Activated CD4-positive, alpha-beta memory T cell treated with anti-CD3 and anti-CD28 coated beads for 36 hours (primary cell): ENCODE measurements at regions not wholly inside any gene's neighbourhood (a gene's known extent, or its start where the extent isn't known, plus 50 kb on each side); places are given as distances from the start of the nearest gene placed in this dataset.

Experiments used
- CTCF ChIA-PET: fragments of 350-600 bp; sonication (Branson Sonifier 250); formaldehyde crosslinking; loops from one replicate; lab custom pipeline; 2021; ENCODE audit warnings: antibody characterized with exemption, inconsistent platforms; lab: Charles Lee
- POLR2A ChIA-PET: fragments of 350-600 bp; sonication (Branson Sonifier 250); formaldehyde crosslinking; loops from one replicate; lab custom pipeline; 2021; ENCODE audit warnings: antibody characterized with exemption; lab: Charles Lee
- DNase-seq: peaks from one replicate; pipeline ENCODE4 v3.0.0-alpha.2; 2020
- H3K27ac Mint-ChIP-seq: one replicate; pipeline ENCODE4 v1.8.0; 2021; ENCODE audit warnings: mixed read lengths
- H3K27me3 Mint-ChIP-seq: one replicate; pipeline ENCODE4 v1.8.0; 2021; ENCODE audit warnings: mixed read lengths
- H3K36me3 Mint-ChIP-seq: one replicate; pipeline ENCODE4 v1.8.0; 2021; ENCODE audit warnings: mixed read lengths
- H3K4me1 Mint-ChIP-seq: one replicate; pipeline ENCODE4 v1.8.0; 2021; ENCODE audit warnings: low read depth, mixed read lengths
- H3K4me3 Mint-ChIP-seq: one replicate; pipeline ENCODE4 v1.8.0; 2021; ENCODE audit warnings: mild to moderate bottlenecking, mixed read lengths
- H3K9me3 Mint-ChIP-seq: one replicate; pipeline ENCODE4 v1.8.0; 2021; ENCODE audit warnings: mixed read lengths
- intact Hi-C: fragments of 100-400 bp; cut with micrococcal nuclease; formaldehyde crosslinking; loops from one replicate; pipeline ENCODE4 v1.15.1; 2023

- H3K9me3 Mint-ChIP-seq: no peaks in the 10 kb centered on the region
- ChIA-PET CTCF (no interaction called here), POLR2A (no interaction called here)
- H3K4me1 Mint-ChIP-seq: no peaks in the 10 kb centered on the region
- no peak overlapping the region for H3K27ac Mint-ChIP-seq
- intact Hi-C loops: no loop called here
- peaks cover 4% of the 10 kb centered on the region for H3K27me3 Mint-ChIP-seq
- no peaks in the 10 kb centered on the region for H3K36me3 Mint-ChIP-seq
- no peak for DNase-seq
- H3K4me3 Mint-ChIP-seq: no peak overlapping the region
Measured at GRCh38 chr16:85356157-85356556, 243.9 kb upstream of the CIBAR2 start.

GRCh38 chr16:85357323-85357722 is 245.1 kb upstream of the CIBAR2 start:
- intact Hi-C loops: no loop called here
- POLR2A ChIA-PET: no interaction called here
- Mint-ChIP-seq H3K36me3 (no peaks in the 10 kb centered on the region), H3K9me3 (no peaks in the 10 kb centered on the region), H3K4me1 (no peaks in the 10 kb centered on the region), H3K4me3 (no peak overlapping the region), H3K27me3 (peaks cover 4% of the 10 kb centered on the region), H3K27ac (no peak overlapping the region)
- no peak for DNase-seq
- CTCF ChIA-PET: no interaction called here

- CTCF ChIA-PET: no interaction called here
- no peak overlapping the region for H3K27ac Mint-ChIP-seq
Measured at GRCh38 chr16:85357924-85358505, 245.7 kb upstream of the CIBAR2 start.

GRCh38 chr16:85358704-85359146 is 246.5 kb upstream of the CIBAR2 start:
- Mint-ChIP-seq H3K36me3 (no peaks in the 10 kb centered on the region), H3K9me3 (no peaks in the 10 kb centered on the region), H3K27ac (no peak overlapping the region), H3K4me3 (no peak overlapping the region), H3K4me1 (no peaks in the 10 kb centered on the region), H3K27me3 (peaks cover 4% of the 10 kb centered on the region)
- ChIA-PET CTCF (no interaction called here), POLR2A (no interaction called here)
- intact Hi-C loops: no loop called here
- DNase-seq: no peak

More at GRCh38 chr16:85357924-85358505, 245.7 kb upstream of the CIBAR2 start:
- H3K4me3 Mint-ChIP-seq: no peak overlapping the region
- H3K4me1 Mint-ChIP-seq: no peaks in the 10 kb centered on the region
- no peaks in the 10 kb centered on the region for H3K9me3 Mint-ChIP-seq
- POLR2A ChIA-PET: no interaction called here
- intact Hi-C loops: no loop called here
- H3K36me3 Mint-ChIP-seq: no peaks in the 10 kb centered on the region
- DNase-seq: no peak
- peaks cover 4% of the 10 kb centered on the region for H3K27me3 Mint-ChIP-seq

- Mint-ChIP-seq H3K27ac (no peak overlapping the region), H3K36me3 (no peaks in the 10 kb centered on the region), H3K4me1 (no peaks in the 10 kb centered on the region), H3K27me3 (peaks cover 4% of the 10 kb centered on the region), H3K9me3 (no peaks in the 10 kb centered on the region), H3K4me3 (no peak overlapping the region)
- intact Hi-C loops: no loop called here
- POLR2A ChIA-PET: no interaction called here
- CTCF ChIA-PET: no interaction called here
- DNase-seq: no peak
Measured at GRCh38 chr16:85359147-85359822, 247.0 kb upstream of the CIBAR2 start.

GRCh38 chr16:85360323-85361277 is 248.3 kb upstream of the CIBAR2 start:
- no peaks in the 10 kb centered on the region for H3K9me3 Mint-ChIP-seq
- peaks cover 4% of the 10 kb centered on the region for H3K27me3 Mint-ChIP-seq
- CTCF ChIA-PET: no interaction called here
- H3K4me1 Mint-ChIP-seq: no peaks in the 10 kb centered on the region
- POLR2A ChIA-PET: no interaction called here
- no peak overlapping the region for H3K27ac Mint-ChIP-seq
- no peak overlapping the region for H3K4me3 Mint-ChIP-seq
- DNase-seq: peak; percentile 20
- no peaks in the 10 kb centered on the region for H3K36me3 Mint-ChIP-seq
- intact Hi-C loops: no loop called here

- no peak for DNase-seq
Measured at GRCh38 chr16:85361441-85362118, 249.3 kb upstream of the CIBAR2 start.

GRCh38 chr16:85362443-85362842 is 250.2 kb upstream of the CIBAR2 start:
- Mint-ChIP-seq H3K4me3 (no peak overlapping the region), H3K36me3 (no peaks in the 10 kb centered on the region), H3K27me3 (peaks cover 4% of the 10 kb centered on the region), H3K9me3 (no peaks in the 10 kb centered on the region), H3K27ac (no peak overlapping the region), H3K4me1 (no peaks in the 10 kb centered on the region)
- DNase-seq: no peak
- intact Hi-C loops: no loop called here
- POLR2A ChIA-PET: no interaction called here
- CTCF ChIA-PET: interaction anchor here (0.7 to 0.9 kb wide), 2 partner anchors 7 to 87 kb away, joined by 3 read pairs; no protein-coding TSS in a partner anchor

More at GRCh38 chr16:85361441-85362118, 249.3 kb upstream of the CIBAR2 start:
- Mint-ChIP-seq H3K9me3 (no peaks in the 10 kb centered on the region), H3K27ac (no peak overlapping the region), H3K4me1 (no peaks in the 10 kb centered on the region), H3K4me3 (no peak overlapping the region), H3K36me3 (no peaks in the 10 kb centered on the region), H3K27me3 (peaks cover 4% of the 10 kb centered on the region)
- ChIA-PET CTCF (interaction anchor here (0.7 to 0.9 kb wide), 2 partner anchors 8 to 86 kb away, joined by 3 read pairs; no protein-coding TSS in a partner anchor), POLR2A (no interaction called here)
- intact Hi-C loops: no loop called here

- no peak overlapping the region for H3K4me3 Mint-ChIP-seq
- no peak for DNase-seq
- ChIA-PET POLR2A (no interaction called here), CTCF (no interaction called here)
- no peak overlapping the region for H3K27ac Mint-ChIP-seq
- no peaks in the 10 kb centered on the region for H3K36me3 Mint-ChIP-seq
- H3K9me3 Mint-ChIP-seq: no peaks in the 10 kb centered on the region
- H3K4me1 Mint-ChIP-seq: no peaks in the 10 kb centered on the region
- intact Hi-C loops: no loop called here
- H3K27me3 Mint-ChIP-seq: peaks cover 4% of the 10 kb centered on the region
Measured at GRCh38 chr16:85363427-85363826, 249.7 kb upstream of the GSE1 start.

- Mint-ChIP-seq H3K9me3 (no peaks in the 10 kb centered on the region), H3K27ac (no peak overlapping the region), H3K4me1 (no peaks in the 10 kb centered on the region), H3K27me3 (peaks cover under 1% of the 10 kb centered on the region), H3K36me3 (no peaks in the 10 kb centered on the region), H3K4me3 (no peak overlapping the region)
- intact Hi-C loops: no loop called here
- ChIA-PET CTCF (no interaction called here), POLR2A (no interaction called here)
- DNase-seq: no peak
Measured at GRCh38 chr16:85363881-85364280, 249.2 kb upstream of the GSE1 start.

GRCh38 chr16:85364323-85365040 is 248.6 kb upstream of the GSE1 start:
- no peaks in the 10 kb centered on the region for H3K4me1 Mint-ChIP-seq
- H3K4me3 Mint-ChIP-seq: no peak overlapping the region
- DNase-seq: no peak
- CTCF ChIA-PET: interaction anchor here (0.5 kb wide), 1 partner anchor 199 kb away, joined by 3 read pairs; no protein-coding TSS in a partner anchor
- POLR2A ChIA-PET: no interaction called here
- intact Hi-C loops: no loop called here
- no peaks in the 10 kb centered on the region for H3K27me3 Mint-ChIP-seq
- no peaks in the 10 kb centered on the region for H3K36me3 Mint-ChIP-seq
- H3K9me3 Mint-ChIP-seq: no peaks in the 10 kb centered on the region
- no peak overlapping the region for H3K27ac Mint-ChIP-seq
